ENCODE measurements at regions not wholly inside any gene's neighbourhood (a gene's known extent, or its start where the extent isn't known, plus 50 kb on each side); places are given as distances from the start of the nearest gene placed in this dataset.

DNA sequence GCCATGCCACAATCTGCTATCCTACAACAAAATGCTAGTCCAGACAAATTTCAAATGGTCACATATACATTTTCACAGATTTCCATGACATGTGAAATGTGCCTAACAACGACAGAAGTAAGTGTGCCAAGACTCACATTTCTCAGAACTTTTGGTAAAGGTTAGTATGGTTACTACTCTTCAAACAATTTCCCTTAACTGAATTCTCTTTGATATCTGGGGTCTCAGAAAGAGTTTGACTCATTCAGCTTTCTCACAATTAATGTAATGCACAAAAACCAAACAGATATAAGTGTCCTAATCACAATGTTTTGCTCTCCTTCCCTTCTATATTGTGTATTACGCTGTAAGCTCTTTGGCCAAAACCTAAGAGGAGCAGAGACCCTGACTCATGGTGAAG lies 122.4 kb upstream of the LEF1 start:
- 80 to 91% methylated on average over 2 of the region's 2 CpGs for WGBS, 2 donors
- no peak overlapping the region for H3K4me3 ChIP-seq
- H3K27me3 ChIP-seq: no peaks in the 10 kb centered on the region
- no peaks in the 10 kb centered on the region for H3K9me3 ChIP-seq
- intact Hi-C loops (cut with DNase I; ENCODE audit: low total_unique reads): no loop called here
- TF ChIP-seq, protein P1, sequence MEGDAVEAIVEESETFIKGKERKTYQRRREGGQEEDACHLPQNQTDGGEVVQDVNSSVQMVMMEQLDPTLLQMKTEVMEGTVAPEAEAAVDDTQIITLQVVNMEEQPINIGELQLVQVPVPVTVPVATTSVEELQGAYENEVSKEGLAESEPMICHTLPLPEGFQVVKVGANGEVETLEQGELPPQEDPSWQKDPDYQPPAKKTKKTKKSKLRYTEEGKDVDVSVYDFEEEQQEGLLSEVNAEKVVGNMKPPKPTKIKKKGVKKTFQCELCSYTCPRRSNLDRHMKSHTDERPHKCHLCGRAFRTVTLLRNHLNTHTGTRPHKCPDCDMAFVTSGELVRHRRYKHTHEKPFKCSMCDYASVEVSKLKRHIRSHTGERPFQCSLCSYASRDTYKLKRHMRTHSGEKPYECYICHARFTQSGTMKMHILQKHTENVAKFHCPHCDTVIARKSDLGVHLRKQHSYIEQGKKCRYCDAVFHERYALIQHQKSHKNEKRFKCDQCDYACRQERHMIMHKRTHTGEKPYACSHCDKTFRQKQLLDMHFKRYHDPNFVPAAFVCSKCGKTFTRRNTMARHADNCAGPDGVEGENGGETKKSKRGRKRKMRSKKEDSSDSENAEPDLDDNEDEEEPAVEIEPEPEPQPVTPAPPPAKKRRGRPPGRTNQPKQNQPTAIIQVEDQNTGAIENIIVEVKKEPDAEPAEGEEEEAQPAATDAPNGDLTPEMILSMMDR (IDR thresholded peaks at IDR 0.05): no peak
- TF ChIP-seq POLR2A (IDR thresholded peaks at IDR 0.05): no peak
- no peaks in the 10 kb centered on the region for H3K36me3 ChIP-seq (ENCODE audit: low read depth, missing control alignments)
- H3K27ac ChIP-seq: no peak overlapping the region
- no peaks in the 10 kb centered on the region for H3K4me1 ChIP-seq
- DNase-seq: no peak

DNA sequence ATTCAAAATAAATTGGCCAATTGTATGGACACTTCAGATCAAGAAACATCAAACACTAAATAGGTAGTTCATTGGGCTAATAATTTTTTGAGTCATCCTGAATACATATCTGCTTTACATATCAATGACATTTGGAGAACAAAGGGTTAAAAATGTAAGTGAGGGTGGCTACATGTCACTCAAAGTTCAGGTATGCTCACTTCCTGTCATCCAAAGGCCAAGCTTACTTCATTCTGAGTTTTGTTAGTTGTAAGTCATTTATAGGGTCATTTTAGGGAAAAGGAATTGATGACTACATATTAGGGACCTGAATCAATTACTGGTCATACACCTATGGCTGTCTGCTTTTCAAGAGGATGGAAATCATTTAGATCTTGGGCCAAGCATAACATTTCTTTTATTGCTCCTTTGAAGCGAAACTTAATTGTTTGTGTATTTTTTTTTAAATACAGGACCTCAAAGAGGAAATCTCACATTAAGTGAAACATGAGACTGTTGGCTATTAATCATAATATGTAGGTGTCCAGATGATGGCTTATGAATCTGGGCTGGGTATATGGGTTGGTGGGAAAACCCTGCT lies 119.2 kb upstream of the LEF1 start:
- WGBS, 2 donors: 70 to 80% methylated on average over 1 of the region's 1 CpG
- intact Hi-C loops (cut with DNase I; ENCODE audit: low total_unique reads): no loop called here
- Histone ChIP-seq H3K27ac (no peak overlapping the region), H3K9me3 (no peaks in the 10 kb centered on the region), H3K36me3 (ENCODE audit: low read depth, missing control alignments) (no peaks in the 10 kb centered on the region), H3K4me1 (no peaks in the 10 kb centered on the region), H3K27me3 (no peaks in the 10 kb centered on the region), H3K4me3 (no peak overlapping the region)
- TF ChIP-seq, protein P1 (IDR thresholded peaks at IDR 0.05): no peak
- TF ChIP-seq POLR2A (IDR thresholded peaks at IDR 0.05): no peak
- DNase-seq: no peak

DNA sequence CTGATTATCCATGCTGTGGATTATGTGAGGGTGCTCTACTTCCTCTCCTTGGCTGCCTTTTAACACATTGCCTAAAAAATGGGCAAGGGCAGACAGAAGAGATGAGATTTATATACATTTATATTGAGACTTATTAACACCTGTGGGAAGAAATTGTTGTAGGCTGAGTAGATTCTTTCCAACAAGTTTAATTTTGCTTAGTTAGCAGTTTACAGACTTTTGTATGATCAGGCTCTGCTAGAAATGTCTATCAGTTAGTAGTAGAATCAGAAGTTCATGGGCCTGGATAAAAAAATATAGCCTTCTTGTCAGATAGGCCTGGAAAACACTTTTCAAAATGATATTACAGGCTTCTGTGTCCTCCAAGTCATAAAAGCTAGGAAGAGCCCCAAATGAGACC lies 111.3 kb upstream of the LEF1 start:
- Histone ChIP-seq H3K9me3 (no peaks in the 10 kb centered on the region), H3K36me3 (ENCODE audit: low read depth, missing control alignments) (no peaks in the 10 kb centered on the region), H3K27me3 (no peaks in the 10 kb centered on the region), H3K4me3 (no peak overlapping the region), H3K4me1 (no peaks in the 10 kb centered on the region), H3K27ac (no peak overlapping the region)
- no peak for DNase-seq
- TF ChIP-seq POLR2A (IDR thresholded peaks at IDR 0.05): no peak
- TF ChIP-seq, protein P1 (IDR thresholded peaks at IDR 0.05): no peak
- intact Hi-C loops (cut with DNase I; ENCODE audit: low total_unique reads): no loop called here

DNA sequence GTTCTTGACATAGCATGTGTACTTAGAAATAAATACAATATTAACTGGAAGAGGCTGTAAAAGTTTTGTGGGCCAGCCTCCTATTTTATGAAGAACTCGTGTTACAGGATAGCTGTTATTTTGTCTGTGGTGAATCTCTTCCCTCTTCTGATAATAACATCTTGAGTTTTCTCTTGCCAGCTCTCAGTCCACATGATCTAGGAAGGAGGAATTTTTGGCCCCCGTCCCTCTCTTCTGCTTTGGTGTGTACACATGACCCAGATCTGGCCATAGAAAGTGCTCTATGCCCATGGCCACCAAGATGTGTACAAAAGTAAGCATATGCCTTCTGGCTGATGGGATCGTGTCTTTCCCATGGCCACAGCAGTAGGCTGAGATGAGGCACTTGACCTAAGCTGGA lies 108.0 kb upstream of the LEF1 start:
- H3K36me3 ChIP-seq (ENCODE audit: low read depth, missing control alignments): no peaks in the 10 kb centered on the region
- H3K9me3 ChIP-seq: no peaks in the 10 kb centered on the region
- no peak overlapping the region for H3K27ac ChIP-seq
- TF ChIP-seq POLR2A (IDR thresholded peaks at IDR 0.05): no peak
- TF ChIP-seq, protein P1 (IDR thresholded peaks at IDR 0.05): no peak
- WGBS, 2 donors: 69 to 86% methylated on average over 3 of the region's 3 CpGs
- intact Hi-C loops (cut with DNase I; ENCODE audit: low total_unique reads): no loop called here
- no peaks in the 10 kb centered on the region for H3K27me3 ChIP-seq
- no peak for DNase-seq
- no peak overlapping the region for H3K4me3 ChIP-seq
- H3K4me1 ChIP-seq: no peaks in the 10 kb centered on the region

DNA sequence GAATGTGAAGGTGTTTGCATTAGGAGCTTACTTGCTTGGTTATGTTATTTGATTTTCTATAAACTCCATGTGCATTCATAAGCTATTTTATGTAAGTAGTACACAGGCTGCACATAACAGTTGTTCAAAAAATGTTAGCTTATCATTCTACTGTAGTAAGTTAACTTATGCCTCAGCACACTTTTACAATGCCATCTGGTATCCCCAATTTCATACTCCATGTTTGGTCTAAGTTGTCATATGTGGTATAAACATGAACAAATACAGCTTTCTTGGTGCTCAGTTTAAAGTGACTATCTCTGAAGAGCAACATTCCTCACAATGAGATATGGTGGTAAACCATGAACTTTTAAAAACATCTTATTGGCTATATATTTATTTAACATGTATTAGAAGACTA lies 104.3 kb upstream of the LEF1 start:
- Histone ChIP-seq H3K4me1 (no peaks in the 10 kb centered on the region), H3K36me3 (ENCODE audit: low read depth, missing control alignments) (no peaks in the 10 kb centered on the region), H3K9me3 (no peaks in the 10 kb centered on the region), H3K27ac (no peak overlapping the region), H3K27me3 (no peaks in the 10 kb centered on the region), H3K4me3 (no peak overlapping the region)
- intact Hi-C loops (cut with DNase I; ENCODE audit: low total_unique reads): no loop called here
- TF ChIP-seq POLR2A (IDR thresholded peaks at IDR 0.05): no peak
- TF ChIP-seq, protein P1 (IDR thresholded peaks at IDR 0.05): no peak
- no peak for DNase-seq

Data from testis (tissue), 2 donors.